ENCODE measurements at regions not wholly inside any gene's neighbourhood (a gene's known extent, or its start where the extent isn't known, plus 50 kb on each side); places are given as distances from the start of the nearest gene placed in this dataset.
A peak's percentile ranks its signal among the peaks of the same experiment; 100 is the strongest.

DNA sequence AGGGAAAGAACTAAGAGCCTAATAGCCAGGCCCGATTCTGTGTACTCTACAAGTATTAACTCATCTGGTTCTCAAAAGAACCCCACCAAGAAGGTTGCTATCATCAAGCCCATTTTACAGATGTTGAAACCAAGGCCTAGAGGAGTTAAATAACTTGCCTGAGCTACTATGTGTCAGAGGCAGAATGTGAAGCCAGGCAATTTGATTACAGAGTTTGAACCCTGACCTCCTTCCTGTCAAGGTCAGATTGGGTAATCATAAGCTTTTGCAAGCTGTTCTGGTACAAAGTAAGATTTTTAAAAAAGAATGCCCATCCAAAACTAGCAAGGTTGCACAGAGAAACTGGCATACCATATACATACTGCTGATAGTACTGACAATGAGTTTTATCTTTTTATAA lies 227.1 kb downstream of the HAUS1 start (continued):
- TF ChIP-seq ZBTB33 (IDR thresholded peaks at IDR 0.05): peak; percentile 78
- TF ChIP-seq, protein P1, sequence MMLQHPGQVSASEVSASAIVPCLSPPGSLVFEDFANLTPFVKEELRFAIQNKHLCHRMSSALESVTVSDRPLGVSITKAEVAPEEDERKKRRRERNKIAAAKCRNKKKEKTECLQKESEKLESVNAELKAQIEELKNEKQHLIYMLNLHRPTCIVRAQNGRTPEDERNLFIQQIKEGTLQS (IDR thresholded peaks at IDR 0.05): peak; percentile 81

- TF ChIP-seq ZBTB33 (IDR thresholded peaks at IDR 0.05) (no peak), SP1 (IDR thresholded peaks at IDR 0.05) (no peak), FOXA1 (IDR thresholded peaks at IDR 0.05) (no peak), RXRA (IDR thresholded peaks at IDR 0.05) (no peak), RAD21 (IDR thresholded peaks at IDR 0.05) (no peak), HNF4G (IDR thresholded peaks at IDR 0.05) (no peak), EGR1 (IDR thresholded peaks at IDR 0.05; ENCODE audit: low read depth in 2 of 2) (no peak), YY1 (IDR thresholded peaks at IDR 0.05) (no peak)
- TF ChIP-seq, protein P2, sequence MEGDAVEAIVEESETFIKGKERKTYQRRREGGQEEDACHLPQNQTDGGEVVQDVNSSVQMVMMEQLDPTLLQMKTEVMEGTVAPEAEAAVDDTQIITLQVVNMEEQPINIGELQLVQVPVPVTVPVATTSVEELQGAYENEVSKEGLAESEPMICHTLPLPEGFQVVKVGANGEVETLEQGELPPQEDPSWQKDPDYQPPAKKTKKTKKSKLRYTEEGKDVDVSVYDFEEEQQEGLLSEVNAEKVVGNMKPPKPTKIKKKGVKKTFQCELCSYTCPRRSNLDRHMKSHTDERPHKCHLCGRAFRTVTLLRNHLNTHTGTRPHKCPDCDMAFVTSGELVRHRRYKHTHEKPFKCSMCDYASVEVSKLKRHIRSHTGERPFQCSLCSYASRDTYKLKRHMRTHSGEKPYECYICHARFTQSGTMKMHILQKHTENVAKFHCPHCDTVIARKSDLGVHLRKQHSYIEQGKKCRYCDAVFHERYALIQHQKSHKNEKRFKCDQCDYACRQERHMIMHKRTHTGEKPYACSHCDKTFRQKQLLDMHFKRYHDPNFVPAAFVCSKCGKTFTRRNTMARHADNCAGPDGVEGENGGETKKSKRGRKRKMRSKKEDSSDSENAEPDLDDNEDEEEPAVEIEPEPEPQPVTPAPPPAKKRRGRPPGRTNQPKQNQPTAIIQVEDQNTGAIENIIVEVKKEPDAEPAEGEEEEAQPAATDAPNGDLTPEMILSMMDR (IDR thresholded peaks at IDR 0.05; ENCODE audit: low read depth, low read length, missing input control): no peak
- no peaks in the 10 kb centered on the region for H3K36me3 ChIP-seq (ENCODE audit: control insufficient read depth in 4 of 4, insufficient read depth in 3 of 4, low read depth in 1 of 4, low read length in 3 of 4)
These were observed 228.2 kb downstream of the HAUS1 start for GRCh38 chr18:46332286-46332801.

DNA sequence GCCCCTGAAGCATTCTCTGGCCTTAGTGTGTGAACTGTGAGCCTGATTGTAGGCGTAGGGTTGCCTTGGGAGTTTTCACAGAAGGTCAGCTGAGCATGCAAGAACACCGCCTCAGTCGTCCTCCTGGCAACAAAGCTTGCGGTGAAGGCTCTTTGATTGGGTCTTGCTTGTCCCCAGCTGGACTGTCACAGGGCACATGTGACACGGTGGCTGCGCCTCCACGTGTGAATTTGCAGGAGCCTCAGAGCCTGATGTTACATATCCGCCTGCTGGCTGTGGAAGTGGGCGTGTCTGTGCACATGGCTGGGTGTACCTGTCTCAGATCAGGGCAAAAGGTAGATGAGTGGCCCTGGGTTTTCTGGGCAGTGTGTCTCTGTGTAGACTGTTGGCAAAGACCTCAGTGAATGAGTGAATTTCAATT lies 228.7 kb downstream of the HAUS1 start:
- Histone ChIP-seq H3K9ac (ENCODE audit: low read depth in 1 of 2, low read length in 2 of 2) (no peak overlapping the region), H3K36me3 (ENCODE audit: control insufficient read depth in 4 of 4, insufficient read depth in 3 of 4, low read depth in 1 of 4, low read length in 3 of 4) (no peaks in the 10 kb centered on the region), H3K27ac (ENCODE audit: low read depth in 1 of 2, low read length in 2 of 2) (peak overlapping the region; percentile 81 to 92), H3K4me1 (ENCODE audit: control insufficient read depth in 4 of 4, insufficient read depth in 4 of 4, low read length in 3 of 4) (peaks cover 6 to 59% (median 45%) of the 10 kb centered on the region in 4 donors), H3K9me3 (ENCODE audit: control insufficient read depth in 4 of 4, low read length in 3 of 4) (no peaks in the 10 kb centered on the region), H3K4me3 (ENCODE audit: low read depth in 1 of 3, low read length in 3 of 3) (peak overlapping the region; percentile 43 to 90 (median 59)), H3K27me3 (ENCODE audit: control insufficient read depth in 4 of 4, insufficient read depth in 4 of 4, low read length in 3 of 4) (no peaks in the 10 kb centered on the region)
- TF ChIP-seq HNF4A (conservative IDR thresholded peaks at IDR 0.05) (peak; percentile 40 to 52), SP1 (IDR thresholded peaks at IDR 0.05) (peak; percentile 61), EGR1 (IDR thresholded peaks at IDR 0.05; ENCODE audit: low read depth in 2 of 2) (no peak), JUND (IDR thresholded peaks at IDR 0.05) (peak in 1 of 2 donors; percentile 13), NR2F2 (IDR thresholded peaks at IDR 0.05) (no peak), RXRA (IDR thresholded peaks at IDR 0.05) (peak; percentile 43 to 65), TAF1 (conservative IDR thresholded peaks at IDR 0.05) (no peak), YY1 (IDR thresholded peaks at IDR 0.05) (peak; percentile 32)
- TF ChIP-seq, protein P3, sequence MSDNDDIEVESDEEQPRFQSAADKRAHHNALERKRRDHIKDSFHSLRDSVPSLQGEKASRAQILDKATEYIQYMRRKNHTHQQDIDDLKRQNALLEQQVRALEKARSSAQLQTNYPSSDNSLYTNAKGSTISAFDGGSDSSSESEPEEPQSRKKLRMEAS (IDR thresholded peaks at IDR 0.05): peak; percentile 85
- 21% methylated on average over 9 of the region's 9 CpGs for WGBS
- no peak for DNase-seq (ENCODE audit: low spot score)

More at GRCh38 chr18:46332286-46332801, 228.2 kb downstream of the HAUS1 start:
- no peak for DNase-seq (ENCODE audit: low spot score)
- no peaks in the 10 kb centered on the region for H3K9me3 ChIP-seq (ENCODE audit: control insufficient read depth in 4 of 4, low read length in 3 of 4)
- no peak overlapping the region for H3K4me3 ChIP-seq (ENCODE audit: low read depth in 1 of 3, low read length in 3 of 3)
- H3K27ac ChIP-seq (ENCODE audit: low read depth in 1 of 2, low read length in 2 of 2): peak overlapping the region; percentile 81 to 92
- H3K27me3 ChIP-seq (ENCODE audit: control insufficient read depth in 4 of 4, insufficient read depth in 4 of 4, low read length in 3 of 4): no peaks in the 10 kb centered on the region
- no peak overlapping the region for H3K9ac ChIP-seq (ENCODE audit: low read depth in 1 of 2, low read length in 2 of 2)
- 83% methylated on average over 6 of the region's 6 CpGs for WGBS
- H3K4me1 ChIP-seq (ENCODE audit: control insufficient read depth in 4 of 4, insufficient read depth in 4 of 4, low read length in 3 of 4): peaks cover 6 to 55% (median 45%) of the 10 kb centered on the region in 4 donors

Measured in liver (tissue), 8 donors.